ENCODE measurements at regions not wholly inside any gene's neighbourhood (a gene's known extent, or its start where the extent isn't known, plus 50 kb on each side); places are given as distances from the start of the nearest gene placed in this dataset.

- TF ChIP-seq, protein P1, sequence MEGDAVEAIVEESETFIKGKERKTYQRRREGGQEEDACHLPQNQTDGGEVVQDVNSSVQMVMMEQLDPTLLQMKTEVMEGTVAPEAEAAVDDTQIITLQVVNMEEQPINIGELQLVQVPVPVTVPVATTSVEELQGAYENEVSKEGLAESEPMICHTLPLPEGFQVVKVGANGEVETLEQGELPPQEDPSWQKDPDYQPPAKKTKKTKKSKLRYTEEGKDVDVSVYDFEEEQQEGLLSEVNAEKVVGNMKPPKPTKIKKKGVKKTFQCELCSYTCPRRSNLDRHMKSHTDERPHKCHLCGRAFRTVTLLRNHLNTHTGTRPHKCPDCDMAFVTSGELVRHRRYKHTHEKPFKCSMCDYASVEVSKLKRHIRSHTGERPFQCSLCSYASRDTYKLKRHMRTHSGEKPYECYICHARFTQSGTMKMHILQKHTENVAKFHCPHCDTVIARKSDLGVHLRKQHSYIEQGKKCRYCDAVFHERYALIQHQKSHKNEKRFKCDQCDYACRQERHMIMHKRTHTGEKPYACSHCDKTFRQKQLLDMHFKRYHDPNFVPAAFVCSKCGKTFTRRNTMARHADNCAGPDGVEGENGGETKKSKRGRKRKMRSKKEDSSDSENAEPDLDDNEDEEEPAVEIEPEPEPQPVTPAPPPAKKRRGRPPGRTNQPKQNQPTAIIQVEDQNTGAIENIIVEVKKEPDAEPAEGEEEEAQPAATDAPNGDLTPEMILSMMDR (conservative IDR thresholded peaks at IDR 0.05; ENCODE audit: low read depth, low read length): no peak
- no peak for TF ChIP-seq EZH2 (IDR thresholded peaks at IDR 0.05; ENCODE audit: borderline replicate concordance, low read depth, low read length, poor library complexity, severe bottlenecking)
Observed at GRCh38 chr5:111928511-111928910, 171.5 kb upstream of the NREP start.

Data from A673 (cell line).